GM12864 (cell line): ENCODE measurements at regions not wholly inside any gene's neighbourhood (a gene's known extent, or its start where the extent isn't known, plus 50 kb on each side); places are given as distances from the start of the nearest gene placed in this dataset.
"Not testable (repeated sequence)": the region's sequence is repeated elsewhere in the genome, so short reads cannot be mapped to it uniquely, and the experiment has no call there.

Source experiments
- DNase-seq: peaks from one replicate; pipeline ENCODE4 v3.0.0-alpha.2; 2011; ENCODE audit warnings: low read depth
- H3K4me3 ChIP-seq: 2 replicates; pipeline ENCODE4 v1.5.1; 2011; ENCODE audit warnings: mild to moderate bottlenecking, low read depth, low read length, control low read depth
- TF ChIP-seq, protein P1 (sequence below): IDR thresholded peaks from 2 replicates; pipeline ENCODE4 v1.5.1; 2011; ENCODE audit warnings: low read depth, mild to moderate bottlenecking, moderate library complexity, low read length, control low read depth, inconsistent platforms; ENCODE audit errors: missing control alignments

GRCh38 chr12:87217491-87217890 lies 811.7 kb downstream of the C12orf50 start:
- TF ChIP-seq, protein P1, sequence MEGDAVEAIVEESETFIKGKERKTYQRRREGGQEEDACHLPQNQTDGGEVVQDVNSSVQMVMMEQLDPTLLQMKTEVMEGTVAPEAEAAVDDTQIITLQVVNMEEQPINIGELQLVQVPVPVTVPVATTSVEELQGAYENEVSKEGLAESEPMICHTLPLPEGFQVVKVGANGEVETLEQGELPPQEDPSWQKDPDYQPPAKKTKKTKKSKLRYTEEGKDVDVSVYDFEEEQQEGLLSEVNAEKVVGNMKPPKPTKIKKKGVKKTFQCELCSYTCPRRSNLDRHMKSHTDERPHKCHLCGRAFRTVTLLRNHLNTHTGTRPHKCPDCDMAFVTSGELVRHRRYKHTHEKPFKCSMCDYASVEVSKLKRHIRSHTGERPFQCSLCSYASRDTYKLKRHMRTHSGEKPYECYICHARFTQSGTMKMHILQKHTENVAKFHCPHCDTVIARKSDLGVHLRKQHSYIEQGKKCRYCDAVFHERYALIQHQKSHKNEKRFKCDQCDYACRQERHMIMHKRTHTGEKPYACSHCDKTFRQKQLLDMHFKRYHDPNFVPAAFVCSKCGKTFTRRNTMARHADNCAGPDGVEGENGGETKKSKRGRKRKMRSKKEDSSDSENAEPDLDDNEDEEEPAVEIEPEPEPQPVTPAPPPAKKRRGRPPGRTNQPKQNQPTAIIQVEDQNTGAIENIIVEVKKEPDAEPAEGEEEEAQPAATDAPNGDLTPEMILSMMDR: no peak
- H3K4me3 ChIP-seq: no peak overlapping the region
- no peak for DNase-seq

DNA sequence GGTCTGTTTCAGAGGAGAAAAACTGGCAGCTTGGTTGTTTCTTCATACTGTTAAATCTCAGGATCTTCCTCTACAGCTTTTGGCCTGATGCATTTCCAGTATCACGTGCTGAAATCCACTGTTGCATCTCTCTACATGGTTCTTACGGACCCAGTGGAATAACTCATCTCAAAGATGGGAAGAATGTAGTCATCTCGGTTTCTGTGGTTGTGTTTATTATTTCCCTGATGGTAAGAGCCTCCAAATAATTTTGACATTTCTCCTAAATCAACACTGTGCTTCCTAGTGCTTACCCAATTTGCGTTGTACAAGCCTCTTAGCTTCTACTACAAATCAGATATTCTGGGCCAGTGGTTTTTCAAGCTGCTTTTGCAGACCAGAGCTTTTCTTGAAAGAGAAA lies 812.8 kb downstream of the C12orf50 start:
- H3K4me3 ChIP-seq: no peak overlapping the region
- no peak for DNase-seq
- TF ChIP-seq, protein P1: no peak

GRCh38 chr12:87202189-87202588 lies 827.0 kb downstream of the C12orf50 start:
- no peak overlapping the region for H3K4me3 ChIP-seq
- TF ChIP-seq, protein P1: no peak
- no peak for DNase-seq

GRCh38 chr12:87201598-87201997 lies 827.6 kb downstream of the C12orf50 start:
- TF ChIP-seq, protein P1: no peak
- H3K4me3 ChIP-seq: no peak overlapping the region
- no peak for DNase-seq

GRCh38 chr12:87200289-87200979 lies 828.8 kb downstream of the C12orf50 start:
- no peak overlapping the region for H3K4me3 ChIP-seq
- no peak for DNase-seq
- TF ChIP-seq, protein P1: no peak

GRCh38 chr12:87198181-87198580 lies 831.0 kb downstream of the C12orf50 start:
- DNase-seq: no peak
- no peak overlapping the region for H3K4me3 ChIP-seq
- TF ChIP-seq, protein P1: no peak

- no peak overlapping the region for H3K4me3 ChIP-seq
- no peak for DNase-seq
- TF ChIP-seq, protein P1: no peak
Observed at GRCh38 chr12:87196321-87196720, 832.9 kb downstream of the C12orf50 start.

DNA sequence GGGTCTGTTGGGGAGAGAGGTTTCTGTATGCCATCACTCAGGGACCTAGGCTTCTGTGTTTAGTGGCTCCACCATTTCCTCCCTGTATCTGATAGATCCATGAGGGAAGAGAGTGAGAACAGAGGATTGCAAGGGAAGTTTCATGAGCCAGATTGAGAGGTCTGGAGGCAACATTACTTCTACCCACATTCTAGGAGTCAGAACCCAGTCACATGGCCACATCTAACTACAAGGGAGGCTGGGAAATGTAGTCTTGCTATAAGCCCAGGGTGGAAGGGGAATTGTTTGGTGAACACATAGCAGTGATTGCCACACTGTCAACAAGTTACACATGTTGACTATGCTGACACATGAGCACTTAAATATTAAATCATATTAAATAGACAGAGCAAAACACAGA lies 834.8 kb downstream of the C12orf50 start:
- DNase-seq, H3K4me3 ChIP-seq: not testable (repeated sequence)
